Thyroid gland (tissue), 4 donors: ENCODE measurements at regions not wholly inside any gene's neighbourhood (a gene's known extent, or its start where the extent isn't known, plus 50 kb on each side); places are given as distances from the start of the nearest gene placed in this dataset.

Experiments used
- CTCF ChIP-seq, 6 experiments: fragments of 200-600 bp in 3 of 6; fragments of 450-650 bp in 3 of 6; sonication (generic) in 3 of 6; IDR thresholded peaks; one replicate each; pipeline ENCODE4 v1.5.1; 2016 to 2019; ENCODE audit warnings: antibody characterized with exemption in 6 of 6, mild to moderate bottlenecking in 2 of 6, inconsistent platforms in 1 of 6, moderate library complexity in 1 of 6
- POLR2A ChIP-seq, 2 donors: fragments of 450-650 bp; IDR thresholded peaks; one replicate each; pipeline ENCODE4 v1.6.1; 2017; ENCODE audit warnings: antibody characterized with exemption in 2 of 2, mild to moderate bottlenecking in 2 of 2, moderate library complexity in 1 of 2

DNA sequence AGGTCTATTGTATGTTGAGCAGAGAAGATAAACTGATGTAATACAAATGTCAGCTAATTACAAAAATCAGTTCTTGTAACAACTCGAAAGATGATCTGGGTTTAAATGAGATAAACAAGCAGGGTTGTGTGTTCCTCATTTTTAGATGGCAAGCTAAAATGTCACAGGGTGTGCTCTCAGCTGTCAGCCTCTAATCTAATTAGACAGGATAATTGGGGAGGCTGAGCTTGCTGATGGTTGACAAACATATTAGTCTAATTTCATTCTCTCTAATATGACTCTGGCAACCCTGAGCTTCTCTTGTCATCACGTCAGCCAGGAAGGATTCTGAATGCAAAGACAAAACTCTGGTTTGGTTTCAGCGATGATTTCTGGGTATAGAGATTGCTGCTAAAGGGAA, 335.3 kb upstream of the KAZN start:
- TF ChIP-seq CTCF (IDR thresholded peaks at IDR 0.05) (no peak), POLR2A (IDR thresholded peaks at IDR 0.05) (no peak)
